ENCODE measurements at regions not wholly inside any gene's neighbourhood (a gene's known extent, or its start where the extent isn't known, plus 50 kb on each side); places are given as distances from the start of the nearest gene placed in this dataset.

GRCh38 chr4:67161311-67161710 is 384.0 kb downstream of the CENPC start:
- H3K36me3 Mint-ChIP-seq (ENCODE audit: low read depth), result no peaks in the 10 kb centered on the region
- POLR2A ChIA-PET, result no interaction called here
- H3K9me3 Mint-ChIP-seq, result no peaks in the 10 kb centered on the region
- no peak overlapping the region for H3K4me3 Mint-ChIP-seq
- H3K27me3 Mint-ChIP-seq, result no peaks in the 10 kb centered on the region
- no peak overlapping the region for H3K27ac Mint-ChIP-seq
- CTCF ChIA-PET, result no interaction called here
- no peaks in the 10 kb centered on the region for H3K4me1 Mint-ChIP-seq
- DNase-seq, result no peak

DNA sequence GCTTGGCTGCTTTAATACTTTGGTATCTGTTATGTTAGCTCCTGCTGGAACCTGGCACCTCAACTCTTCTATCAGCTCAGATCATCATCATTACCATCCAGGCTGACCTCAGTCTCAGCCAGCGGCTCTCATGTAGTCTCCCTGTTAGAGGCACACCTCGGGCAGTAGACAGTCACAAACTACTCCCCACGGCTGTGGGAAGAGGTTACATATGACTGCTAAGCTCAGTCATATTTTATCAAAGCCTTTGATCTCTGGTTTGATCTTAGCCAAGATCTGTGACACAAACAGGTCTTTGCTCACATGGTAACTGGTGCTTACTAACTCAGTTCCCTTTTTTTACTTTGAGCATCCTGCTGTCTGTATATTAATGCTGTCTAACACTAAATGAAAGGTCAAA is 384.9 kb downstream of the CENPC start:
- no peaks in the 10 kb centered on the region for H3K9me3 Mint-ChIP-seq
- H3K27ac Mint-ChIP-seq, result no peak overlapping the region
- H3K36me3 Mint-ChIP-seq (ENCODE audit: low read depth), result no peaks in the 10 kb centered on the region
- H3K27me3 Mint-ChIP-seq, result no peaks in the 10 kb centered on the region
- H3K4me1 Mint-ChIP-seq, result no peaks in the 10 kb centered on the region
- no peak overlapping the region for H3K4me3 Mint-ChIP-seq
- no peak for DNase-seq
- POLR2A ChIA-PET, result no interaction called here
- CTCF ChIA-PET, result interaction anchor here (0.6 kb wide), 1 partner anchor 47 kb away, joined by 3 read pairs; no protein-coding TSS in a partner anchor

DNA sequence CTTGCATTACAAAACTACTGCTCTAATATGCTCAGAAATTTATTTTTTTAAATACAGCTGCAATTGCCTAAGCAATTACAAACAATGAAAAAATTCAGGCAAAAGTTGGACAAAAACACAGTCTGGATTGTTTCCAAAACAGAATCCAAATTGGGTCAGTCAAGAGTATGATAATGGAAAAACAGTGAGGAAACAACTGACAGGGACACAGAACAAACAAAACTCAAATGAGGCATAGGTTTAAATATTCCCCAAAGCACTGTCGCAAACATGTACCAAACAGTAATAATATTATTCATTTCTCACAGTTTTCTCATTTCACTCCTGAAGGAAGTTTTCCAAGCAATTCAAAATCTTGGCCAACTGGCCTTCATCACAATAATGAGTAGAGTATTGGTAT is 386.6 kb downstream of the CENPC start:
- ChIA-PET POLR2A (no interaction called here), CTCF (no interaction called here)
- Mint-ChIP-seq H3K36me3 (ENCODE audit: low read depth) (no peaks in the 10 kb centered on the region), H3K27me3 (no peaks in the 10 kb centered on the region), H3K4me1 (no peaks in the 10 kb centered on the region), H3K27ac (no peak overlapping the region), H3K4me3 (no peak overlapping the region), H3K9me3 (no peaks in the 10 kb centered on the region)
- no peak for DNase-seq

- H3K36me3 Mint-ChIP-seq (ENCODE audit: low read depth), result no peaks in the 10 kb centered on the region
- DNase-seq, result no peak
- no peak overlapping the region for H3K27ac Mint-ChIP-seq
- CTCF ChIA-PET, result no interaction called here
- no peaks in the 10 kb centered on the region for H3K9me3 Mint-ChIP-seq
- H3K4me1 Mint-ChIP-seq, result no peaks in the 10 kb centered on the region
- POLR2A ChIA-PET, result no interaction called here
- no peak overlapping the region for H3K4me3 Mint-ChIP-seq
- H3K27me3 Mint-ChIP-seq, result no peaks in the 10 kb centered on the region
Measured at GRCh38 chr4:67152976-67153375, 392.3 kb downstream of the CENPC start.

DNA sequence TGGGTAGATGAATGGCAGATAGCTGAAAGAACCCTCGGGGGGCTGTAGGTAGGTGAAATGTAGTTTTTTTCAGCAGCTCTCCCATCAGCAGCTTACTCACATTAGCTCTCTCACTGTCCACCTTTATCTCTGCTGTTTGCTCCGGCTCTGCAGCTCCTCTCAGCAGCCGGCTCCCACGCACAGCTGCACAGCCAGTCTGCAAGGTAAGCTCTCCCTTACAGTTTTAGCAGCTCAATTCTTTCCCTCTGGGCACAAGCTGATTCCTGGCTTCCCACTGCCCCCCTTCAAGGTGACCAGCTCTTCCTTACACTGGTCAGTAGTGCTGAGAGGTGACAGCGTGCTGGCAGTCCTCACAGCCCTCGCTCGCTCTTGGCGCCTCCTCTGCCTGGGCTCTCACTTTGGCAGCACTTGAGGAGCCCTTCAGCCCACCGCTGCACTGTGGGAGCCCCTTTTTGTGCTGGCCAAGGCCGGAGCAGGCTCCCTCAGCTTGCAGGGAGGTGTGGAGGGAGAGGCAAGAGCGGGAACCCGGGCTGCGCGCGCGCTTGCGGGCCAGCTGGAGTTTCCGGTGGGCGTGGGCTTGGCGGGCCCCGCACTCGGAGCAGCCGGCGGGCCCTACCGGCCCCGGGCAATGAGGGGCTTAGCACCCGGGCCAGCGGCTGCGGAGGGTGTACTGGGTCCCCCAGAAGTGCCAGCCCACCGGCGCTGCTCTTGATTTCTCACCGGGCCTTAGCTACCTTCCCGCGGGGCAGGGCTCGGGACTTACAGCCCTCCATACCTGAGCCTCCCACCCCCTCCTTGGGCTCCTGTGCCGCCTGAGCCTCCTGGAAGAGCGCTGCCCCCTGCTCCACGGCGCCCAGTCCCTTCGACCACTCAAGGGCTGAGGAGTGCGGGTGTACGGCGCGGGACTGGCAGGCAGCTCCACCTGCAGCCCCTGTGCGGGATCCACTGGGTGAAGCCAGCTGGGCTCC is 393.6 kb downstream of the CENPC start:
- Mint-ChIP-seq H3K9me3 (no peaks in the 10 kb centered on the region), H3K27ac (no peak overlapping the region), H3K4me3 (no peak overlapping the region), H3K36me3 (ENCODE audit: low read depth) (no peaks in the 10 kb centered on the region), H3K4me1 (no peaks in the 10 kb centered on the region), H3K27me3 (no peaks in the 10 kb centered on the region)
- CTCF ChIA-PET, result no interaction called here
- POLR2A ChIA-PET, result no interaction called here
- no peak for DNase-seq

GRCh38 chr4:67141586-67141985 is 403.7 kb downstream of the CENPC start:
- Mint-ChIP-seq H3K4me1 (no peaks in the 10 kb centered on the region), H3K27me3 (no peaks in the 10 kb centered on the region), H3K4me3 (no peak overlapping the region), H3K27ac (no peak overlapping the region), H3K36me3 (ENCODE audit: low read depth) (no peaks in the 10 kb centered on the region), H3K9me3 (no peaks in the 10 kb centered on the region)
- CTCF ChIA-PET, result no interaction called here
- POLR2A ChIA-PET, result no interaction called here
- DNase-seq, result no peak

GRCh38 chr4:67134616-67135015 is 410.7 kb downstream of the CENPC start:
- H3K27ac Mint-ChIP-seq, result no peak overlapping the region
- no peaks in the 10 kb centered on the region for H3K27me3 Mint-ChIP-seq
- H3K9me3 Mint-ChIP-seq, result no peaks in the 10 kb centered on the region
- H3K4me1 Mint-ChIP-seq, result no peaks in the 10 kb centered on the region
- ChIA-PET CTCF (no interaction called here), POLR2A (no interaction called here)
- no peak for DNase-seq
- H3K4me3 Mint-ChIP-seq, result no peak overlapping the region
- no peaks in the 10 kb centered on the region for H3K36me3 Mint-ChIP-seq (ENCODE audit: low read depth)

- Mint-ChIP-seq H3K36me3 (ENCODE audit: low read depth) (no peaks in the 10 kb centered on the region), H3K4me1 (no peaks in the 10 kb centered on the region), H3K9me3 (no peaks in the 10 kb centered on the region), H3K27ac (no peak overlapping the region), H3K4me3 (no peak overlapping the region), H3K27me3 (no peaks in the 10 kb centered on the region)
- no peak for DNase-seq
- ChIA-PET CTCF (no interaction called here), POLR2A (no interaction called here)
Measured at GRCh38 chr4:67133162-67133561, 412.1 kb downstream of the CENPC start.

DNA sequence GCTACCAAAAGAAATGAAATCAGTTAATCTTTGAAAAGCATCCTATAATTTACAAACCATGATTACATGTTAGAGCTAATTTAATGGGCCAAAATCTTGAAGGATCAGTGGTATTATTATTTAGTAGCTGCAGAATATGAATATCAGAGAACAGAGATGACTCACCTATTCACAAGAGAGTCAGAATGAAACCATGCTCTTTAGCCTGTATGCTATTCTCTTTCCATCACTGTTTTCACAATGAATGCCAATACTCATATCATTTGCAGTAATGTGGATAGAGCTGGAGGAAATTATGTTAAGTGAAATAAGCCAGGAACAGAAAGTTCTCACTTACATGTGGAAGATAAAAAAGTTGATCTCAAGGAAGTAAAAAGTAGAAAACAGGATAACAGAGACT is 414.1 kb downstream of the CENPC start:
- H3K9me3 Mint-ChIP-seq, result no peaks in the 10 kb centered on the region
- CTCF ChIA-PET, result no interaction called here
- POLR2A ChIA-PET, result no interaction called here

GRCh38 chr4:67130411-67130810 is 414.9 kb downstream of the CENPC start:
- no peaks in the 10 kb centered on the region for H3K9me3 Mint-ChIP-seq
- H3K4me1 Mint-ChIP-seq, result no peaks in the 10 kb centered on the region
- H3K27me3 Mint-ChIP-seq, result no peaks in the 10 kb centered on the region
- CTCF ChIA-PET, result no interaction called here
- POLR2A ChIA-PET, result no interaction called here
- no peak overlapping the region for H3K4me3 Mint-ChIP-seq
- no peak overlapping the region for H3K27ac Mint-ChIP-seq
- no peaks in the 10 kb centered on the region for H3K36me3 Mint-ChIP-seq (ENCODE audit: low read depth)
- DNase-seq, result no peak

More for the DNA sequence above, 414.1 kb downstream of the CENPC start:
- no peaks in the 10 kb centered on the region for H3K4me1 Mint-ChIP-seq
- H3K27me3 Mint-ChIP-seq, result no peaks in the 10 kb centered on the region
- H3K27ac Mint-ChIP-seq, result no peak overlapping the region
- H3K4me3 Mint-ChIP-seq, result no peak overlapping the region
- no peak for DNase-seq
- no peaks in the 10 kb centered on the region for H3K36me3 Mint-ChIP-seq (ENCODE audit: low read depth)

GRCh38 chr4:67126570-67126969 is 418.7 kb downstream of the CENPC start:
- H3K9me3 Mint-ChIP-seq, result no peaks in the 10 kb centered on the region
- H3K36me3 Mint-ChIP-seq (ENCODE audit: low read depth), result no peaks in the 10 kb centered on the region
- H3K27me3 Mint-ChIP-seq, result no peaks in the 10 kb centered on the region
- no peaks in the 10 kb centered on the region for H3K4me1 Mint-ChIP-seq
- H3K4me3 Mint-ChIP-seq, result no peak overlapping the region
- no peak overlapping the region for H3K27ac Mint-ChIP-seq
- CTCF ChIA-PET, result no interaction called here
- POLR2A ChIA-PET, result no interaction called here
- DNase-seq, result no peak

DNA sequence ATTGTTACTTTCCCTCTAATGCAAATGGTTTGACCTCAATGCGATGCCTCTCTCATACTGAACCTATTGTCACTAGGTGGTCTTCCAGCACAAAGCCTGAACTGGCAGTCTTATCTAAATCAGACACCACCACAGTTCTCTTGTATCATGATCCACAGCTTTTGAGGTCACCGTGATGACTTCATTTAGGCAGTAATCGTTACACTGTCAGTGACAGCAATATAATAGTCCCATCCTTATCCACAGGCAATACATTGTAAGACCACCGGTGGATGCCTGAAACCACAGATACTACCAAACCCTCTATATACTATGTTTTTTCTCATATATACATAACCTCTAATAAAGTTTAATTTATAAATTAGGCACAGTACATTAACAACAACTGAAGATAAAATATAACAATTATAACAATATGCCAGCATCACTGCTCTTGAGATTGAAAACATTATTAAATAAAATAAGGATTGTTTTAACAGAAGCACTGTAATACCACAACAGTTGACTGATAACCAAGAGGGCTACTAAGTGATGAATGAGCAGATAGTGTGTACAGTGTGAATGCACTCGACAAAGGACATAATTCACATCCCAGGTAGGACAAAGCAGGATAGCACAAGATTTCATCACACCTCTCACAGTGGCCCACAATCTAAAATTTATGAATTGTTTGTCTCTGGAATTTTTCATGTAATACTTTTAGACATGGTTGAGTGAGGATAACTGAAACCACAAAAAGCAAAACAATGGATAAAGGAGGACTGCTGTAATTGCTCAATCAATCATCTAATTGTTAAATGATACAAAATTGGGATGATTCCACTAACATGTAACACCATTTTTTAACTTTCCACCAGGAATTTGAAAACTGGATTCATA is 419.4 kb downstream of the CENPC start:
- Mint-ChIP-seq H3K27me3 (no peaks in the 10 kb centered on the region), H3K27ac (no peak overlapping the region), H3K9me3 (no peaks in the 10 kb centered on the region), H3K4me1 (no peaks in the 10 kb centered on the region), H3K4me3 (no peak overlapping the region), H3K36me3 (ENCODE audit: low read depth) (no peaks in the 10 kb centered on the region)
- DNase-seq, result no peak
- POLR2A ChIA-PET, result no interaction called here
- CTCF ChIA-PET, result no interaction called here

- Mint-ChIP-seq H3K27me3 (no peaks in the 10 kb centered on the region), H3K9me3 (no peaks in the 10 kb centered on the region), H3K4me3 (no peak overlapping the region), H3K36me3 (ENCODE audit: low read depth) (no peaks in the 10 kb centered on the region), H3K27ac (no peak overlapping the region), H3K4me1 (no peaks in the 10 kb centered on the region)
- ChIA-PET POLR2A (no interaction called here), CTCF (no interaction called here)
- no peak for DNase-seq
Measured at GRCh38 chr4:67124716-67125115, 420.6 kb downstream of the CENPC start.

Data from activated CD4-positive, alpha-beta T cell treated with anti-CD3 and anti-CD28 coated beads, Interleukin-2, amount 10 ng/mL, durations not matched to agents 7 days and 5 days (primary cell).